HG03064 (cell line): ENCODE measurements at regions not wholly inside any gene's neighbourhood (a gene's known extent, or its start where the extent isn't known, plus 50 kb on each side); places are given as distances from the start of the nearest gene placed in this dataset.

Source experiments
- ATAC-seq: cut with Tn5 transposase; IDR thresholded peaks from one replicate; pipeline ENCODE4 v1.9.1; 2021; ENCODE audit warnings: low read depth; ENCODE audit not compliant: unreplicated experiment

GRCh38 chr15:38692789-38693062, 128.1 kb upstream of the RASGRP1 start:
- no peak for ATAC-seq

GRCh38 chr15:38695249-38696108, 130.9 kb upstream of the RASGRP1 start:
- no peak for ATAC-seq

GRCh38 chr15:38696109-38696727, 131.6 kb upstream of the RASGRP1 start:
- no peak for ATAC-seq

GRCh38 chr15:38696790-38697495, 132.3 kb upstream of the RASGRP1 start:
- ATAC-seq = no peak

GRCh38 chr15:38698254-38698653, 133.6 kb upstream of the RASGRP1 start:
- ATAC-seq = no peak

GRCh38 chr15:38699633-38700230, 135.1 kb upstream of the RASGRP1 start:
- ATAC-seq = no peak

GRCh38 chr15:38701149-38701548, 136.5 kb upstream of the RASGRP1 start:
- ATAC-seq = no peak

- ATAC-seq = no peak
Observed at GRCh38 chr15:38702178-38702912, 137.7 kb upstream of the RASGRP1 start.

- ATAC-seq = no peak
Observed at GRCh38 chr15:38705436-38706219, 141.0 kb upstream of the RASGRP1 start.

GRCh38 chr15:38706956-38707355, 142.3 kb upstream of the RASGRP1 start:
- ATAC-seq = no peak

- no peak for ATAC-seq
Observed at GRCh38 chr15:38707802-38708671, 143.4 kb upstream of the RASGRP1 start.

GRCh38 chr15:38708672-38709180, 144.1 kb upstream of the RASGRP1 start:
- no peak for ATAC-seq

- no peak for ATAC-seq
Observed at GRCh38 chr15:38709196-38709595, 144.6 kb upstream of the RASGRP1 start.

GRCh38 chr15:38714309-38715072, 149.9 kb upstream of the RASGRP1 start:
- ATAC-seq = no peak

- ATAC-seq = no peak
Observed at GRCh38 chr15:38720893-38721567, 156.4 kb upstream of the RASGRP1 start.

- no peak for ATAC-seq
Observed at GRCh38 chr15:38721568-38721945, 156.9 kb upstream of the RASGRP1 start.

- ATAC-seq = no peak
Observed at GRCh38 chr15:38722236-38722635, 157.6 kb upstream of the RASGRP1 start.
